Type B pancreatic cell (in vitro differentiated cells): ENCODE measurements at regions not wholly inside any gene's neighbourhood (a gene's known extent, or its start where the extent isn't known, plus 50 kb on each side); places are given as distances from the start of the nearest gene placed in this dataset.

Experiments used
- DNase-seq: peaks from one replicate; pipeline ENCODE4 v3.0.0; 2021; ENCODE audit warnings: mixed read lengths; ENCODE audit not compliant: unreplicated experiment; ENCODE audit errors: extremely low spot score
- H3K27ac Mint-ChIP-seq: 2 replicates; pipeline ENCODE4 v1.8.0; 2021; ENCODE audit warnings: mild to moderate bottlenecking, mixed read lengths
- H3K27me3 Mint-ChIP-seq: 2 replicates; pipeline ENCODE4 v1.8.0; 2021; ENCODE audit warnings: mixed read lengths
- H3K36me3 Mint-ChIP-seq: 2 replicates; pipeline ENCODE4 v1.8.0; 2021; ENCODE audit warnings: mixed read lengths
- H3K4me1 Mint-ChIP-seq: one replicate; pipeline ENCODE4 v1.8.0; 2021; ENCODE audit warnings: mixed read lengths; ENCODE audit not compliant: unreplicated experiment
- H3K4me3 Mint-ChIP-seq: 2 replicates; pipeline ENCODE4 v1.8.0; 2021; ENCODE audit warnings: mild to moderate bottlenecking, mixed read lengths
- H3K9me3 Mint-ChIP-seq: 2 replicates; pipeline ENCODE4 v1.8.0; 2021; ENCODE audit warnings: mixed read lengths
- TF ChIP-seq, protein P1 (sequence below): fragments of 200-600 bp; sonication (generic); conservative IDR thresholded peaks from 2 replicates; pipeline ENCODE4 v1.5.0; 2021; ENCODE audit warnings: antibody characterized with exemption, mild to moderate bottlenecking

DNA sequence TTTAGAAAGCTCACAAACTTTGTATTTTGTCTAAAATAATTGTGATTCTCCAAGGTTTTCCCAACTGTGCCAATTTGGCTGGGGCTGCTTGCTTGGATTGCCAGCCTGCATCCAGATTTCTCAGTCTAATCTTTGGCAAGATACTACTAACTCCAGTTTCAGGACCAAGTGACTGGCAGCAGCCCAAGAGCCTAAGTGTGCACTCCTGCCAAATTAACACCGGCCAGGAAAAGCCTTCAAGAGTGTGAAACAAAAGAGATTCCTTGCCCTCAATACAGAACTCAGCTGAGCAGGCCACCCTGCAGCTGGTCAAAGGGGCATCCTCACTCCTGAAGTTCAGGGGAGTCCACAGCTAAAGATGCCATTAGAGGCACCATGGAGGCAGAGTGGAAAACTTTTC lies 589.0 kb upstream of the ACVR2A start:
- Mint-ChIP-seq H3K36me3 (no peaks in the 10 kb centered on the region), H3K27ac (no peak overlapping the region), H3K4me1 (no peaks in the 10 kb centered on the region), H3K9me3 (no peaks in the 10 kb centered on the region), H3K27me3 (no peaks in the 10 kb centered on the region), H3K4me3 (no peak overlapping the region)
- TF ChIP-seq, protein P1, sequence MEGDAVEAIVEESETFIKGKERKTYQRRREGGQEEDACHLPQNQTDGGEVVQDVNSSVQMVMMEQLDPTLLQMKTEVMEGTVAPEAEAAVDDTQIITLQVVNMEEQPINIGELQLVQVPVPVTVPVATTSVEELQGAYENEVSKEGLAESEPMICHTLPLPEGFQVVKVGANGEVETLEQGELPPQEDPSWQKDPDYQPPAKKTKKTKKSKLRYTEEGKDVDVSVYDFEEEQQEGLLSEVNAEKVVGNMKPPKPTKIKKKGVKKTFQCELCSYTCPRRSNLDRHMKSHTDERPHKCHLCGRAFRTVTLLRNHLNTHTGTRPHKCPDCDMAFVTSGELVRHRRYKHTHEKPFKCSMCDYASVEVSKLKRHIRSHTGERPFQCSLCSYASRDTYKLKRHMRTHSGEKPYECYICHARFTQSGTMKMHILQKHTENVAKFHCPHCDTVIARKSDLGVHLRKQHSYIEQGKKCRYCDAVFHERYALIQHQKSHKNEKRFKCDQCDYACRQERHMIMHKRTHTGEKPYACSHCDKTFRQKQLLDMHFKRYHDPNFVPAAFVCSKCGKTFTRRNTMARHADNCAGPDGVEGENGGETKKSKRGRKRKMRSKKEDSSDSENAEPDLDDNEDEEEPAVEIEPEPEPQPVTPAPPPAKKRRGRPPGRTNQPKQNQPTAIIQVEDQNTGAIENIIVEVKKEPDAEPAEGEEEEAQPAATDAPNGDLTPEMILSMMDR = no peak
- no peak for DNase-seq

DNA sequence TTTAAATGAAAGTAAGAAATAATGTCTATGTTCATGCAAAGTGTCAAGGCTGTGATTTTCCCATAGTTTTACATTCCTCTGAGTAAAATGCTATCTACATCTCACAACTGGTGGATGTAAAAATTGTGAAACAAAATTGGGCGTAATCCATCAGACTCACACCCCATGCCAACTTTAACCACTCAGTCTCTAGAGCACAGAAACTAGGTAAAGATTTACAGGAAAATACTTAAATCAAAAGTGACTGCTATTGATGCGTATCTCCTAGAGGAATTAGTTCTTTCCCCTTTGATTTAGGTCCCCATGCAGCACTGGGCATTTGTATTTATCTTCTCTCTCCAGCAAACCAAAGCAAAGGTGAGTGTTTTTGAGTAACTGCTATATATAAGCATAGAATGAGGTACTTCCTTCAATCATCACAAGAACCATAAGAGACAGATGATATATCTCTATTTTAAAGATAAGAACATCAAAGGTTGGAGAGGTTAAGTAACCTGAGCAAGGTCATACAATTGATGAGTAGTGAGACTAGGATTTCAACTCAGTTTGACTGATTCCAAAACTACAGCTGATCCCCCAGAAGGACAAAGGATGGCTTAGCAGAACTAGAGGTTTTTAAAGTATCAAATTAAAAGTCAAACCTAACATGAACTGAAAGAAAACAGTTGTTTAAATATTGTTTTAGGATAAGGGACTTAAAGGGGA lies 594.0 kb upstream of the ACVR2A start:
- DNase-seq = no peak
- Mint-ChIP-seq H3K27me3 (no peaks in the 10 kb centered on the region), H3K27ac (no peak overlapping the region), H3K4me1 (no peaks in the 10 kb centered on the region), H3K4me3 (no peak overlapping the region), H3K36me3 (no peaks in the 10 kb centered on the region), H3K9me3 (peaks cover 5% of the 10 kb centered on the region)
- TF ChIP-seq, protein P1 = no peak

DNA sequence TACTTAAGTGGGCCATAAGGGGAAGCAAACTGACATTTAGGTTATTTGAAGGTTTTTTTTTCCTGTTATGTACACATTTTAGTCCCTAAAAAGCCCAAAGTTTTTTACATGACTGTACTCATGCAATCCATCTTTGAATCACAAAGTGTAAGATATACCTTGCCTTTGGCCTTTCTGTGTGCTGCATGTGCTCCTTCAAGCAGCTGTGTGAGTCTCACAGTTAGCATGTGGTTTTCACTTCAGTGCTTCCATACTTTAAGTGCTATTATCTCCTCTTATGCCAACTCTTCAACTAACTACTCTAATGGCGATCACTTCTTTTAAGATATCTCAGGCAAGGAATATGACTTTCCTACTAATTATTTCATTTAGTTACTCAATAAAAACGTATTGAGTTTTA lies 597.1 kb upstream of the ACVR2A start:
- Mint-ChIP-seq H3K27me3 (no peaks in the 10 kb centered on the region), H3K36me3 (no peaks in the 10 kb centered on the region)

DNA sequence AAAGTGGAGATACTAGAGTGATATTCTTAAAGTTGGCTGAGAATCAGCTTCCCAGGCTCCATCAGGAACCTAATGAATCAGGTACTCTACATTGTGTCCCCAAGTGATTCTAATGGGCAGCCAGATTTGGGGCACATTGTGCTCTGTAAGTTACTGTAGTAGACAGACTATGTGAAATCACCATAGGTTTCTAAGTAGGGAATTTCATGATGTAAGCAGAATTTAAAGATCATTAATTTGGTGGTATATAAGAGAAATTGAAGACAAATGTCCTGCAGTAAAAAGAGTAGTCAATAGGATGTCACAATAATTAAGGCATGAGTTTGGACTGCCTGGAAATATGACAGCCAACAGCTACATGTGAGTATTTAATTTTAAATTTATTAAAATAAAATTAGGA lies 602.4 kb upstream of the ACVR2A start:
- Mint-ChIP-seq H3K27ac (no peak overlapping the region), H3K4me3 (no peak overlapping the region), H3K9me3 (peaks cover 5% of the 10 kb centered on the region), H3K4me1 (no peaks in the 10 kb centered on the region), H3K36me3 (no peaks in the 10 kb centered on the region), H3K27me3 (peaks cover 4% of the 10 kb centered on the region)
- DNase-seq = no peak
- TF ChIP-seq, protein P1 = no peak

More for the DNA sequence above, 597.1 kb upstream of the ACVR2A start:
- no peak overlapping the region for H3K27ac Mint-ChIP-seq
- H3K4me1 Mint-ChIP-seq = no peaks in the 10 kb centered on the region
- no peak for DNase-seq
- H3K4me3 Mint-ChIP-seq = no peak overlapping the region
- TF ChIP-seq, protein P1 = no peak
- H3K9me3 Mint-ChIP-seq = peaks cover 5% of the 10 kb centered on the region

DNA sequence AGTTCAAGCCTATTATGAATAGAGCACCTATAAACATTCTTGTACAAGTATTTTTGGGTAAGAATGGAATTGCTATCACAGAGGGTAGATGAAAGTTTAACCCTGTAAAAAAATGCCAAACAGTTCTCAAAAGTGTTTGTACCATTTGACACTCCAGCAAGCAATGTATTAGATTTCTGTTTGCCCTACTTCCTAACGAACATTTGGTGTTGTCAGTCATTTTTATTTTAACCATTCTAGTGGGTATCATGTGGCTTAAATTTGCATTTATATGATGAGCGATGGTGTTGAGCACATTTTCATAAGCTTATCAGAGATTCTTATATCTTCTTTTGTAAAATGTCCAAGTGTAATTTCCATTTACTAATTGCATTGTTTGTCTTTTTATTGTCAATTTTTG lies 608.2 kb upstream of the ACVR2A start:
- Mint-ChIP-seq H3K36me3 (no peaks in the 10 kb centered on the region), H3K4me1 (peaks cover 4% of the 10 kb centered on the region), H3K27me3 (no peaks in the 10 kb centered on the region), H3K9me3 (no peaks in the 10 kb centered on the region), H3K27ac (no peak overlapping the region), H3K4me3 (no peak overlapping the region)
- DNase-seq = no peak
- TF ChIP-seq, protein P1 = no peak
